ENCODE measurements at regions not wholly inside any gene's neighbourhood (a gene's known extent, or its start where the extent isn't known, plus 50 kb on each side); places are given as distances from the start of the nearest gene placed in this dataset.
A peak's percentile ranks its signal among the peaks of the same experiment; 100 is the strongest.

GRCh38 chr1:5464366-5464765 is 527.9 kb downstream of the NPHP4 start:
- Histone ChIP-seq H2AFZ (ENCODE audit: low read length) (no peak overlapping the region), H3K9ac (ENCODE audit: low read depth, low read length, poor library complexity) (no peak overlapping the region), H3K27me3 (ENCODE audit: control insufficient read depth in 3 of 3, insufficient read depth in 3 of 3, low read depth in 1 of 3, low read length in 3 of 3) (no peaks in the 10 kb centered on the region), H3K36me3 (replicated peaks in 1 of 2; ENCODE audit: control insufficient read depth in 2 of 2, insufficient read depth in 2 of 2, low read length in 2 of 2) (no peaks in the 10 kb centered on the region), H4K91ac (ENCODE audit: low read depth, low read length, poor library complexity) (no peak overlapping the region), H2BK120ac (ENCODE audit: low read depth, low read length) (no peak overlapping the region), H2BK5ac (ENCODE audit: low read length) (no peak overlapping the region), H3K4me3 (ENCODE audit: low read length in 2 of 2) (no peak overlapping the region), H3K27ac (replicated peaks; ENCODE audit: low read length) (no peak overlapping the region), H3K14ac (ENCODE audit: low read length) (no peak overlapping the region), H2BK15ac (ENCODE audit: low read length) (no peak overlapping the region), H3K79me1 (ENCODE audit: low read depth, low read length) (no peaks in the 10 kb centered on the region), H4K8ac (ENCODE audit: low read depth, low read length) (no peak overlapping the region), H2BK12ac (ENCODE audit: low read length) (no peak overlapping the region), H2AK5ac (ENCODE audit: low read depth, low read length) (no peak overlapping the region), H3K9me3 (replicated peaks in 1 of 2; ENCODE audit: control insufficient read depth in 2 of 2, insufficient read depth in 1 of 2, low read depth in 1 of 2, low read length in 2 of 2) (peaks cover 0 to 6% of the 10 kb centered on the region in 2 donors), H3K18ac (ENCODE audit: low read length) (no peak overlapping the region), H3K4ac (ENCODE audit: low read length) (no peak overlapping the region), H3K4me1 (ENCODE audit: control insufficient read depth in 2 of 2, insufficient read depth in 1 of 2, low read depth in 1 of 2, low read length in 2 of 2) (peaks cover 0 to 2% of the 10 kb centered on the region in 2 donors), H3K4me2 (ENCODE audit: insufficient read depth, low read length, poor library complexity, severe bottlenecking) (no peak overlapping the region), H3K23ac (ENCODE audit: low read depth, low read length, poor library complexity) (no peak overlapping the region)
- no peak for DNase-seq (ENCODE audit: low spot score)
- WGBS, 2 donors (ENCODE audit: extremely low coverage in 2 of 2, insufficient read length in 2 of 2, insufficient replicate concordance in 1 of 2), result no CpG with 5 or more reads among the region's 11 CpGs

- H3K23ac ChIP-seq (ENCODE audit: low read depth, low read length, poor library complexity), result no peak overlapping the region
- no peak overlapping the region for H4K91ac ChIP-seq (ENCODE audit: low read depth, low read length, poor library complexity)
- H3K36me3 ChIP-seq (replicated peaks in 1 of 2; ENCODE audit: control insufficient read depth in 2 of 2, insufficient read depth in 2 of 2, low read length in 2 of 2), result no peaks in the 10 kb centered on the region
- no peak for DNase-seq (ENCODE audit: low spot score)
- no peak overlapping the region for H3K4me2 ChIP-seq (ENCODE audit: insufficient read depth, low read length, poor library complexity, severe bottlenecking)
- no peaks in the 10 kb centered on the region for H3K79me1 ChIP-seq (ENCODE audit: low read depth, low read length)
- no peak overlapping the region for H3K4ac ChIP-seq (ENCODE audit: low read length)
- H3K18ac ChIP-seq (ENCODE audit: low read length), result no peak overlapping the region
- H2BK12ac ChIP-seq (ENCODE audit: low read length), result no peak overlapping the region
- H3K9me3 ChIP-seq (replicated peaks in 1 of 2; ENCODE audit: control insufficient read depth in 2 of 2, insufficient read depth in 1 of 2, low read depth in 1 of 2, low read length in 2 of 2), result peaks cover 0 to 4% of the 10 kb centered on the region in 2 donors
- no peak overlapping the region for H3K4me3 ChIP-seq (ENCODE audit: low read length in 2 of 2)
- no peak overlapping the region for H3K9ac ChIP-seq (ENCODE audit: low read depth, low read length, poor library complexity)
- H3K27me3 ChIP-seq (ENCODE audit: control insufficient read depth in 3 of 3, insufficient read depth in 3 of 3, low read depth in 1 of 3, low read length in 3 of 3), result no peaks in the 10 kb centered on the region
- no peak overlapping the region for H2BK5ac ChIP-seq (ENCODE audit: low read length)
- H3K27ac ChIP-seq (replicated peaks; ENCODE audit: low read length), result no peak overlapping the region
- H2BK120ac ChIP-seq (ENCODE audit: low read depth, low read length), result no peak overlapping the region
- no peak overlapping the region for H2BK15ac ChIP-seq (ENCODE audit: low read length)
- H2AFZ ChIP-seq (ENCODE audit: low read length), result no peak overlapping the region
- H4K8ac ChIP-seq (ENCODE audit: low read depth, low read length), result no peak overlapping the region
- no peak overlapping the region for H3K14ac ChIP-seq (ENCODE audit: low read length)
- no CpG with 5 or more reads among the region's 5 CpGs for WGBS, 2 donors (ENCODE audit: extremely low coverage in 2 of 2, insufficient read length in 2 of 2, insufficient replicate concordance in 1 of 2)
- no peak overlapping the region for H2AK5ac ChIP-seq (ENCODE audit: low read depth, low read length)
- peaks cover 0 to 2% of the 10 kb centered on the region in 2 donors for H3K4me1 ChIP-seq (ENCODE audit: control insufficient read depth in 2 of 2, insufficient read depth in 1 of 2, low read depth in 1 of 2, low read length in 2 of 2)
Observed at GRCh38 chr1:5460974-5461373, 531.3 kb downstream of the NPHP4 start.

- H3K27ac ChIP-seq (replicated peaks; ENCODE audit: low read length), result no peak overlapping the region
- peaks cover 0 to 6% of the 10 kb centered on the region in 2 donors for H3K4me1 ChIP-seq (ENCODE audit: control insufficient read depth in 2 of 2, insufficient read depth in 1 of 2, low read depth in 1 of 2, low read length in 2 of 2)
- no peak overlapping the region for H2BK12ac ChIP-seq (ENCODE audit: low read length)
- H2AFZ ChIP-seq (ENCODE audit: low read length), result no peak overlapping the region
- H3K4me3 ChIP-seq (ENCODE audit: low read length in 2 of 2), result no peak overlapping the region
- no peaks in the 10 kb centered on the region for H3K36me3 ChIP-seq (replicated peaks in 1 of 2; ENCODE audit: control insufficient read depth in 2 of 2, insufficient read depth in 2 of 2, low read length in 2 of 2)
- H2AK5ac ChIP-seq (ENCODE audit: low read depth, low read length), result peak overlapping the region; percentile 9
- H3K79me1 ChIP-seq (ENCODE audit: low read depth, low read length), result no peaks in the 10 kb centered on the region
- H3K18ac ChIP-seq (ENCODE audit: low read length), result no peak overlapping the region
- no CpG with 5 or more reads among the region's 11 CpGs for WGBS, 2 donors (ENCODE audit: extremely low coverage in 2 of 2, insufficient read length in 2 of 2, insufficient replicate concordance in 1 of 2)
- H3K4ac ChIP-seq (ENCODE audit: low read length), result no peak overlapping the region
- no peak overlapping the region for H2BK15ac ChIP-seq (ENCODE audit: low read length)
- no peak overlapping the region for H3K14ac ChIP-seq (ENCODE audit: low read length)
- no peaks in the 10 kb centered on the region for H3K27me3 ChIP-seq (ENCODE audit: control insufficient read depth in 3 of 3, insufficient read depth in 3 of 3, low read depth in 1 of 3, low read length in 3 of 3)
- no peak overlapping the region for H4K91ac ChIP-seq (ENCODE audit: low read depth, low read length, poor library complexity)
- no peak overlapping the region for H3K23ac ChIP-seq (ENCODE audit: low read depth, low read length, poor library complexity)
- no peak overlapping the region for H2BK5ac ChIP-seq (ENCODE audit: low read length)
- peaks cover 0 to 4% of the 10 kb centered on the region in 2 donors for H3K9me3 ChIP-seq (replicated peaks in 1 of 2; ENCODE audit: control insufficient read depth in 2 of 2, insufficient read depth in 1 of 2, low read depth in 1 of 2, low read length in 2 of 2)
- H2BK120ac ChIP-seq (ENCODE audit: low read depth, low read length), result no peak overlapping the region
- no peak overlapping the region for H3K9ac ChIP-seq (ENCODE audit: low read depth, low read length, poor library complexity)
- no peak for DNase-seq (ENCODE audit: low spot score)
- no peak overlapping the region for H4K8ac ChIP-seq (ENCODE audit: low read depth, low read length)
- H3K4me2 ChIP-seq (ENCODE audit: insufficient read depth, low read length, poor library complexity, severe bottlenecking), result no peak overlapping the region
Observed at GRCh38 chr1:5459839-5460610, 532.2 kb downstream of the NPHP4 start.

GRCh38 chr1:5458248-5458647 is 534.0 kb downstream of the NPHP4 start:
- Histone ChIP-seq H3K4ac (ENCODE audit: low read length) (no peak overlapping the region), H2BK12ac (ENCODE audit: low read length) (no peak overlapping the region), H3K4me3 (ENCODE audit: low read length in 2 of 2) (no peak overlapping the region), H3K79me1 (ENCODE audit: low read depth, low read length) (no peaks in the 10 kb centered on the region), H2BK120ac (ENCODE audit: low read depth, low read length) (no peak overlapping the region), H4K8ac (ENCODE audit: low read depth, low read length) (no peak overlapping the region), H2AK5ac (ENCODE audit: low read depth, low read length) (no peak overlapping the region), H2BK5ac (ENCODE audit: low read length) (no peak overlapping the region), H3K27me3 (ENCODE audit: control insufficient read depth in 3 of 3, insufficient read depth in 3 of 3, low read depth in 1 of 3, low read length in 3 of 3) (no peaks in the 10 kb centered on the region), H3K23ac (ENCODE audit: low read depth, low read length, poor library complexity) (no peak overlapping the region), H3K4me2 (ENCODE audit: insufficient read depth, low read length, poor library complexity, severe bottlenecking) (no peak overlapping the region), H3K9me3 (replicated peaks in 1 of 2; ENCODE audit: control insufficient read depth in 2 of 2, insufficient read depth in 1 of 2, low read depth in 1 of 2, low read length in 2 of 2) (peaks cover 0 to 4% of the 10 kb centered on the region in 2 donors), H3K27ac (replicated peaks; ENCODE audit: low read length) (no peak overlapping the region), H3K18ac (ENCODE audit: low read length) (no peak overlapping the region), H3K9ac (ENCODE audit: low read depth, low read length, poor library complexity) (no peak overlapping the region), H2BK15ac (ENCODE audit: low read length) (no peak overlapping the region), H3K4me1 (ENCODE audit: control insufficient read depth in 2 of 2, insufficient read depth in 1 of 2, low read depth in 1 of 2, low read length in 2 of 2) (peaks cover 0 to 8% of the 10 kb centered on the region in 2 donors), H2AFZ (ENCODE audit: low read length) (no peak overlapping the region), H3K14ac (ENCODE audit: low read length) (no peak overlapping the region), H3K36me3 (replicated peaks in 1 of 2; ENCODE audit: control insufficient read depth in 2 of 2, insufficient read depth in 2 of 2, low read length in 2 of 2) (no peaks in the 10 kb centered on the region), H4K91ac (ENCODE audit: low read depth, low read length, poor library complexity) (no peak overlapping the region)
- no CpG with 5 or more reads among the region's 5 CpGs for WGBS, 2 donors (ENCODE audit: extremely low coverage in 2 of 2, insufficient read length in 2 of 2, insufficient replicate concordance in 1 of 2)
- no peak for DNase-seq (ENCODE audit: low spot score)
